ENCODE measurements at regions not wholly inside any gene's neighbourhood (a gene's known extent, or its start where the extent isn't known, plus 50 kb on each side); places are given as distances from the start of the nearest gene placed in this dataset.

DNA sequence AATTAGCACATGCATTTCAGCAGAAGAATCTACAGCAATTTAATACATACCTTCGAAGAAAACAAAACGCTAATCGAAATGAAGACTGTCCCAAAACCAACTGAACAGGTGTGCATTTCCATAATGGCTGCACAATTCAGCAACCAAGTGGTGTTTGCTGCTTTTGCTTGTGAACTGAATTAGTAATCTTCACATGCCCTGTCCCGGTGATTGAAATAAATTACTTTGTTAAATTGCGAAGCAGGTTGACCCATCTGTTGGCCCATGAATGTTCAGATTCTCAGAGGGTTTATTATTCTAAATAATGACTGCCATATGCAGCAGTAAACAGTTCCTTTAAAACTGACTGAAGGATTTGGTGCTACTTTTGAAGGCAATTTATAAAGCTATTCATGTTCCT, 445.2 kb upstream of the NFE2L3 start:
- Histone ChIP-seq H3K27ac (no peak overlapping the region), H3K4me2 (no peak overlapping the region), H3K4me3 (no peak overlapping the region), H3K9me3 (no peaks in the 10 kb centered on the region), H3K4me1 (no peaks in the 10 kb centered on the region)
- no peak for DNase-seq (ENCODE audit: low read depth in 1 of 2, low spot score in 1 of 2)
- no peak for ATAC-seq
- ChIA-PET CTCF (interaction anchor here (1.2 kb wide), 1 partner anchor 21 kb away, joined by 3 read pairs; no protein-coding TSS in a partner anchor), POLR2A (no interaction called here)
- 17% methylated on average over 5 of the region's 5 CpGs for WGBS (ENCODE audit: missing lambda C conversion rate)
- TF ChIP-seq, protein P1, sequence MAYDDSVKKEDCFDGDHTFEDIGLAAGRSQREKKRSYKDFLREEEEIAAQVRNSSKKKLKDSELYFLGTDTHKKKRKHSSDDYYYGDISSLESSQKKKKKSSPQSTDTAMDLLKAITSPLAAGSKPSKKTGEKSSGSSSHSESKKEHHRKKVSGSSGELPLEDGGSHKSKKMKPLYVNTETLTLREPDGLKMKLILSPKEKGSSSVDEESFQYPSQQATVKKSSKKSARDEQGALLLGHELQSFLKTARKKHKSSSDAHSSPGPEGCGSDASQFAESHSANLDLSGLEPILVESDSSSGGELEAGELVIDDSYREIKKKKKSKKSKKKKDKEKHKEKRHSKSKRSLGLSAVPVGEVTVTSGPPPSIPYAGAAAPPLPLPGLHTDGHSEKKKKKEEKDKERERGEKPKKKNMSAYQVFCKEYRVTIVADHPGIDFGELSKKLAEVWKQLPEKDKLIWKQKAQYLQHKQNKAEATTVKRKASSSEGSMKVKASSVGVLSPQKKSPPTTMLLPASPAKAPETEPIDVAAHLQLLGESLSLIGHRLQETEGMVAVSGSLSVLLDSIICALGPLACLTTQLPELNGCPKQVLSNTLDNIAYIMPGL (CRISPR knock-in tag; IDR thresholded peaks at IDR 0.05; ENCODE audit: borderline replicate concordance), result no peak
- no peak for TF ChIP-seq FOSB (CRISPR knock-in tag; IDR thresholded peaks at IDR 0.05)
- no peak for TF ChIP-seq FOXS1 (CRISPR knock-in tag; IDR thresholded peaks at IDR 0.05)
- TF ChIP-seq, protein P2, sequence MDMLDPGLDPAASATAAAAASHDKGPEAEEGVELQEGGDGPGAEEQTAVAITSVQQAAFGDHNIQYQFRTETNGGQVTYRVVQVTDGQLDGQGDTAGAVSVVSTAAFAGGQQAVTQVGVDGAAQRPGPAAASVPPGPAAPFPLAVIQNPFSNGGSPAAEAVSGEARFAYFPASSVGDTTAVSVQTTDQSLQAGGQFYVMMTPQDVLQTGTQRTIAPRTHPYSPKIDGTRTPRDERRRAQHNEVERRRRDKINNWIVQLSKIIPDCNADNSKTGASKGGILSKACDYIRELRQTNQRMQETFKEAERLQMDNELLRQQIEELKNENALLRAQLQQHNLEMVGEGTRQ (IDR thresholded peaks at IDR 0.05), result no peak
- no peak for TF ChIP-seq SREBF2 (IDR thresholded peaks at IDR 0.05)
- TF ChIP-seq, protein P3, sequence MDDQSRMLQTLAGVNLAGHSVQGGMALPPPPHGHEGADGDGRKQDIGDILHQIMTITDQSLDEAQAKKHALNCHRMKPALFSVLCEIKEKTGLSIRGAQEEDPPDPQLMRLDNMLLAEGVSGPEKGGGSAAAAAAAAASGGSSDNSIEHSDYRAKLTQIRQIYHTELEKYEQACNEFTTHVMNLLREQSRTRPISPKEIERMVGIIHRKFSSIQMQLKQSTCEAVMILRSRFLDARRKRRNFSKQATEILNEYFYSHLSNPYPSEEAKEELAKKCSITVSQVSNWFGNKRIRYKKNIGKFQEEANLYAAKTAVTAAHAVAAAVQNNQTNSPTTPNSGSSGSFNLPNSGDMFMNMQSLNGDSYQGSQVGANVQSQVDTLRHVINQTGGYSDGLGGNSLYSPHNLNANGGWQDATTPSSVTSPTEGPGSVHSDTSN (IDR thresholded peaks at IDR 0.05), result no peak
- TF ChIP-seq TP53 (CRISPR knock-in tag; IDR thresholded peaks at IDR 0.05), result no peak
- TF ChIP-seq, protein P4, sequence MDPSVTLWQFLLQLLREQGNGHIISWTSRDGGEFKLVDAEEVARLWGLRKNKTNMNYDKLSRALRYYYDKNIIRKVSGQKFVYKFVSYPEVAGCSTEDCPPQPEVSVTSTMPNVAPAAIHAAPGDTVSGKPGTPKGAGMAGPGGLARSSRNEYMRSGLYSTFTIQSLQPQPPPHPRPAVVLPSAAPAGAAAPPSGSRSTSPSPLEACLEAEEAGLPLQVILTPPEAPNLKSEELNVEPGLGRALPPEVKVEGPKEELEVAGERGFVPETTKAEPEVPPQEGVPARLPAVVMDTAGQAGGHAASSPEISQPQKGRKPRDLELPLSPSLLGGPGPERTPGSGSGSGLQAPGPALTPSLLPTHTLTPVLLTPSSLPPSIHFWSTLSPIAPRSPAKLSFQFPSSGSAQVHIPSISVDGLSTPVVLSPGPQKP (IDR thresholded peaks at IDR 0.05; ENCODE audit: low read depth, low read length), result no peak
- TF ChIP-seq RAD21 (conservative IDR thresholded peaks at IDR 0.05 in 1 of 2, IDR thresholded peaks at IDR 0.05 in 1 of 2), result no peak
- no peak for TF ChIP-seq MAZ (IDR thresholded peaks at IDR 0.05; ENCODE audit: borderline replicate concordance, low read depth, low read length)
- TF ChIP-seq BHLHE40 (IDR thresholded peaks at IDR 0.05; ENCODE audit: low read depth, low read length), result no peak
- no peak for FAIRE-seq

DNA sequence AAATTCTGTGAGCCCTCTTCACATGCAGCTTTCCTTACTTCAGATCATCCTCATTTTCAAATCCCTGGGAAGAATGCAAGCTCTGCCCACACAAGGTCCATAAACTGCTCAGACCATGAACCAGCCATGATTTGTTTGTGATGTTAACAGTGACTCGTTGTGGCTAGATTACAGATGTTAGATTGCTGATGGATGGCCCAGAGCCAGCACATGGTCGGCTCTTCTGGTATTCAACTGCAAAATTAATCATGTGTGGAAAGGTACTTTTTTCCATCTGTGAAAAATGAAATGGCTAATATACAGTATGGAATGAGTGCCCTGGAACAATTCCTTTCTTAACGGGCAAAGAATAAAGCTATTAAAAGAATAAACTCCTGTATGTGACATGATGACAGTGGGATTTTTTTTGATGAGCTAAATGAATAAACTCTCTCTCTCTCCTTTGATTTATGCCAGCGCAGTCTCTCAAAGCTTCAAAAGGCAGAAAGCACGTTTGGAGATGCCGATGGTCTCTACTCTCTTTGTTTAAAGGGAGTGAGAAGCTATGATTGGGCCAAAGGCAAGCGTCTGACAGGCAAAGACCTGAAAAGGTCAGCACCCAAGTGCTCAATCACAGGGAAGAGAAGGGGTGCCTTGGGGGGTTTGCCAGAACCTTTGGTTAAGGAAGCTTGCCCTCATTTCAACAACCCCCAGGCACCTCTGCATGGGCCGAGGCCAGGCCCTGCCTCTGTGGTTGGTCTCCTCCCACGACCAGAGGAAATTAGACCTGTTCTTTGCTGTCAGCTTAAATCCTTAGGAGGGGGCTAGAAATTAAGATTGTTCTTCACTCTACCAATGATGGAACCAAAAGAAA, 444.0 kb upstream of the NFE2L3 start:
- POLR2A ChIA-PET, result no interaction called here
- 8% methylated on average over 9 of the region's 9 CpGs for WGBS (ENCODE audit: missing lambda C conversion rate)
- no peak for TF ChIP-seq HEYL (CRISPR knock-in tag; IDR thresholded peaks at IDR 0.05)
- no peak for TF ChIP-seq FOSB (CRISPR knock-in tag; IDR thresholded peaks at IDR 0.05)
- no peak for TF ChIP-seq HOXB13 (CRISPR knock-in tag; IDR thresholded peaks at IDR 0.05; ENCODE audit: low read depth)
- no peak for TF ChIP-seq FOSL2 (IDR thresholded peaks at IDR 0.05)
- TF ChIP-seq FOSL2 (CRISPR knock-in tag; IDR thresholded peaks at IDR 0.05), result no peak
- TF ChIP-seq POLR2AphosphoS2 (conservative IDR thresholded peaks at IDR 0.05; ENCODE audit: low read length), result no peak
- no peak for FAIRE-seq
- Histone ChIP-seq H3K4me2 (no peak overlapping the region), H3K4me3 (no peak overlapping the region), H3K4me1 (no peaks in the 10 kb centered on the region), H3K9me3 (no peaks in the 10 kb centered on the region), H3K27ac (no peak overlapping the region)
- ATAC-seq, result no peak
- DNase-seq (ENCODE audit: low read depth in 1 of 2, low spot score in 1 of 2), result no peak
- CTCF ChIA-PET, result interaction anchor here (0.6 to 1.1 kb wide), 3 partner anchors 9 to 143 kb away, joined by 3 to 6 read pairs (median 3); no protein-coding TSS in a partner anchor

DNA sequence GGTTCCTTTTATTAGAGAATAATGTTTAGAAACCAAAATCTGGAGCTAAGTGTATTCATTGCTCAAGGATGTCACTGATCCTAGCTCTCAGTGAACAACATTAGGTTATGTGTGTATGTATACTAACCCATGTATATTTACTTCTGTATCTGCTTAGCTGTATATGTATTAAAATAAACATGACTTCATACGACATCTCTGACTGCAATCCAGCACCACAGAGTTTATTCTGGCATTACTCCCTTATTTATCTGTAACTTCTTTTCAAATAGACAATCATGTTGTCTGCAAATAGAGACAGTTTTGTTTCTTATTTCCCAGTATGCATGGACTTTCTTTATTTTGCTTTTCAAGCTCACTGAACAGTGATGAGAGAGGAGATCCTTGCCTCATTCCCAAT, 441.0 kb upstream of the NFE2L3 start:
- Histone ChIP-seq H3K27ac (no peak overlapping the region), H3K4me1 (no peaks in the 10 kb centered on the region), H3K4me3 (no peak overlapping the region), H3K9me3 (no peaks in the 10 kb centered on the region), H3K4me2 (no peak overlapping the region)
- DNase-seq (ENCODE audit: low read depth in 1 of 2, low spot score in 1 of 2), result no peak
- no peak for TF ChIP-seq CHD2 (IDR thresholded peaks at IDR 0.05; ENCODE audit: low read length, partially characterized antibody)
- TF ChIP-seq, protein P5, sequence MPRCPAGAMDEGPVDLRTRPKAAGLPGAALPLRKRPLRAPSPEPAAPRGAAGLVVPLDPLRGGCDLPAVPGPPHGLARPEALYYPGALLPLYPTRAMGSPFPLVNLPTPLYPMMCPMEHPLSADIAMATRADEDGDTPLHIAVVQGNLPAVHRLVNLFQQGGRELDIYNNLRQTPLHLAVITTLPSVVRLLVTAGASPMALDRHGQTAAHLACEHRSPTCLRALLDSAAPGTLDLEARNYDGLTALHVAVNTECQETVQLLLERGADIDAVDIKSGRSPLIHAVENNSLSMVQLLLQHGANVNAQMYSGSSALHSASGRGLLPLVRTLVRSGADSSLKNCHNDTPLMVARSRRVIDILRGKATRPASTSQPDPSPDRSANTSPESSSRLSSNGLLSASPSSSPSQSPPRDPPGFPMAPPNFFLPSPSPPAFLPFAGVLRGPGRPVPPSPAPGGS (IDR thresholded peaks at IDR 0.05), result no peak
- POLR2A ChIA-PET, result no interaction called here
- ATAC-seq, result no peak
- CTCF ChIA-PET, result interaction anchor here (1.1 to 2.1 kb wide), 2 partner anchors 11 to 144 kb away, joined by 3 to 4 read pairs; no protein-coding TSS in a partner anchor
- 7% methylated on average over 1 of the region's 1 CpG for WGBS (ENCODE audit: missing lambda C conversion rate)
- FAIRE-seq, result peak; percentile 65

Measured in A549 (cell line).